GM23248 (cell line): ENCODE measurements at regions not wholly inside any gene's neighbourhood (a gene's known extent, or its start where the extent isn't known, plus 50 kb on each side); places are given as distances from the start of the nearest gene placed in this dataset.

ENCODE experiments used
- EZH2 ChIP-seq: fragments of 200-600 bp; sonication (generic); IDR thresholded peaks from 2 replicates; pipeline ENCODE4 v1.6.1; 2018; ENCODE audit warnings: antibody characterized with exemption, mild to moderate bottlenecking; ENCODE audit not compliant: insufficient read depth, poor library complexity, severe bottlenecking
- EZH2phosphoT487 ChIP-seq: fragments of 200-600 bp; sonication (generic); IDR thresholded peaks from 2 replicates; pipeline ENCODE4 v1.6.1; 2018; ENCODE audit warnings: antibody characterized with exemption, moderate library complexity, mild to moderate bottlenecking, low read depth; ENCODE audit not compliant: insufficient read depth

DNA sequence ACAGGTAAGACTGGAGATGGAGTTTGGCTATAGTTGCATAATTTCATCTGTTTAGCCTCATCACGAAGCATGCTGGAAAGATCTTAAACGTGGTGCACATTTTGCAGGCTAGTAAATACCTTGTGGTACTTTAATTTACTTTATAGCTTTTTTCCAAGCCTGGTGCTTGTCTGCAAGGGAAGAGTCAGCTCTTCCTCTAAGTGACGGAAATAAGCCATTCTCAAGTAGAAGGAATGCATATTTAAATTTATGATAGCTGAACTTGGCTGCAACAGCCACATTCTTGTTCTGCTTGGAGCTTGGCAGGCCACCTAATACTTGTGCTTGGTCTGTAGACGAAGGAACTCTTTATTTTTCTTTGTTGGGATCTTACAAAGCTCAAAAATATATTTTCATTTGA is 188.0 kb upstream of the PIK3R1 start:
- TF ChIP-seq EZH2 = no peak
- TF ChIP-seq EZH2phosphoT487 = no peak
